Suppressor macrophage treated with lipopolysaccharide for 1 hour (primary cell): ENCODE measurements at regions not wholly inside any gene's neighbourhood (a gene's known extent, or its start where the extent isn't known, plus 50 kb on each side); places are given as distances from the start of the nearest gene placed in this dataset.

ENCODE experiments used
- DNase-seq, 3 donors: peaks; one replicate each; pipeline ENCODE4 v3.0.0-alpha.2; 2020 to 2022

GRCh38 chr18:77448046-77448445, 198.4 kb downstream of the GALR1 start:
- DNase-seq: no peak

GRCh38 chr18:77455004-77455403, 205.4 kb downstream of the GALR1 start:
- no peak for DNase-seq

- DNase-seq: no peak
Measured at GRCh38 chr18:77457681-77458080, 208.0 kb downstream of the GALR1 start.

GRCh38 chr18:77461062-77461688, 211.5 kb downstream of the GALR1 start:
- no peak for DNase-seq

DNA sequence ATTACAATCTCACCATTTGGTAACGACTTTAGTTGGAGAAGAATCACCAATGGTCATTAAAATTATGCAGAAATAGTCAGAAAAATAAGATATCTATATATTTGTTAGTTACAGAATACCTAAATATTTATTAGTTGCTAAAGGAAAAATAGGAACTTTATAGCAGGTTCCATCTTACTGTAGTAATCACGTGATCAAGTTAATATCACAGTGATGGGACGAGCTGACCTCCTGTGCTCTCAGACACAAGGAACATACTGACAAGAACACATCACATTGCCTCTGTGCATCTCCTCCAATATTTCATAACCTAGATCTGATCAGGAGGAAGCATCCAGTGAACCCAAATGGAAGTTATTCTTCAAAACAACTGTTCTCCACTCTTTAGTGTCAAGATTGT, 215.3 kb downstream of the GALR1 start:
- no peak for DNase-seq

DNA sequence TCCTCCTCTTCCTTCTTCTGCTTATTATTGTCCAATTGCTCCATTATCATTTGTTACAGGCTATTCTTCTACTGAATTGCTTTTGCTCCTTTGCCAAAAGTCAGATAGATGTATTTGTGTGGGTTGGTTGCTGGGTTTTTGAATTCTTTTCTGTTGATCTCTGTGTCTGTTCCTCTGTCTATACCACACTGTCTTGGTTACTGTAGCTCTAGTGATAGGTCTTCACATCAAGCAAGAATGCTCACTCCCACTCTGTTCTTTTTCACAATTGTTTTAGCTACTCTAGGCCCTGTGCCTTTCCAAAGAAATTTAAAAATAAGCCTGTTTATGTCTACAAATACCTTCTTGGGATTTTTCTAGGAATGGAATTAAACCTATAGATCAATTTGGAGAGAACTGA, 217.2 kb downstream of the GALR1 start:
- no peak for DNase-seq

DNA sequence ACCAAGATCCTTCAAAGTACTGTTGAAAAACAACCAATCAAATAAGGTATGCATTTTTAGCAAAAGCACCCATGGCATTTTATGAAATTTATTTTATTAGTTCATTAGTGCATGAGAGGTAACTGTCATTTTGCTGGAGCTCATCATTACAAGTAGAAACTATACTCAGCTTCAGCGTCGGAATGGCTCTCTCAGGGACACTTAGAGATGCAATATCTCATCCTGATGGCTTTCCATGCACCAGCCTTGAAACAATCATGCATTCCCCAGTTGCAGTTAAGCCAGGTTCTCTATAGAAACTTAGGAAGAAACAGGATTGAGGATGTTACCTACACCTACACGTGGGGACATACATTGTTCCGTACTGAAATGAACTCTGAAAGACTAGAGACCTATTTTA, 219.5 kb downstream of the GALR1 start:
- no peak for DNase-seq

GRCh38 chr18:77470569-77471413, 221.1 kb downstream of the GALR1 start:
- DNase-seq: no peak

- no peak for DNase-seq
Measured at GRCh38 chr18:77472509-77472908, 222.9 kb downstream of the GALR1 start.

GRCh38 chr18:77478646-77479442, 229.2 kb downstream of the GALR1 start:
- DNase-seq: peak; percentile 53 to 68 (median 59)

DNA sequence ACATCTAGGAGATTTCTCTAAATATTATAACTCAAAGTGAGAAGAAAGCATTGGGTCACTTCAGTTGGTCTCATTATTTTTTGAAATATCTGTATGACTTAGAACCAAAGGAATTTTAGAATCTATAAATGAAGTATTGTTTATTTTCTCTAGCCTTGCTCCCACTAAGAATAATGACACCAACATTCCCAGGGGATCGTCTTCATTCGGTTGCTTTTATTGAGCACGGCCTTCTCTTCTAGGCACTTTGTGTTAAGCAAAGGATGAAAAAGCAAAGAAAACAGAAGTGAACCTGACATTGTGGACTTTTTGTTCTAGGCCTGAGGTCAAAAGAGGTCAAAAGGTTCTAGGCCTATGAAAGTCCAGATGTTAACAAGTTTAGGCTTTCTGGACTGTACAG, 231.9 kb downstream of the GALR1 start:
- no peak for DNase-seq

DNA sequence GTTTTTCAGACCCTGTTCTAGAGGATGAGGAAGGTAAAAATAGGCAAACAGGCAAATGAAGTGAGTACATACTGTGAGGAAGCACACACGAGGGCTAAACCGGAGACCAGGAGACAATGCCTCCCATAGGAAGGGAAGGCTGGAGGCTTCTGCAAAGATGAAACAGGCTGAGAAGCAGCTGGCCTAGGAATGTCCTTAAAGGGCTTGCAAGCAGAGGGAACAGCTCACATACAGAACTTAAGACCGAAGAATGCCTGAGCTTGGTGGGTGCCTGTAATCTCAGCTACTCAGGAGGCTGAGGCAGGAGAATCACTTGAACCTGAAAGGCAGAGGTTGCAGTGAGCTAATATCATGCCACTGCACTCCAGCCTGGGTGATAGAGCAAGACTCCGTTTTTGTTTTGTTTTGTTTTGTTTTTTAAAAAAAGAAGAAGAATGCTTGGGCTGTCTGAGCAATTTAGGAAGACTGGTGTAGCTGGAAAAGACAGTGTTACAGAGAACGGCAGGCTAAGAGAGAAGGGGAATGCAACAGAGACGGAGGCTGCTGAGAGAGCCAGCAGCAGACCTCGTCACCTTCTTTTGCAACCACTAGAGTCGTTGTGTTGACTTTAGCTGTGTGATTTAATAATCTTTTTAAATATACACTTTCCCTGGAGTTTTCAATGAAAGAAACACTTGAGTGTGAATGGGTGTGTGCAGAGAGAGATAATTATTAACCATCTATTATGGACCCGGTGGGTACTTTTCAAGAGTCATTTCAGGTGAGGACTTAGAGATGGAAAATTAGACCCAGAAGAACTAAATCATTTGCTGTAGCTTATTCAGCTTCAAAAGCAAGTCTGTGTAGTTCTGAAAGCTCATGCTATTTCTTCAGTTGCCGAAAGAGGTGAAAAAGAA, 232.8 kb downstream of the GALR1 start:
- DNase-seq: no peak

DNA sequence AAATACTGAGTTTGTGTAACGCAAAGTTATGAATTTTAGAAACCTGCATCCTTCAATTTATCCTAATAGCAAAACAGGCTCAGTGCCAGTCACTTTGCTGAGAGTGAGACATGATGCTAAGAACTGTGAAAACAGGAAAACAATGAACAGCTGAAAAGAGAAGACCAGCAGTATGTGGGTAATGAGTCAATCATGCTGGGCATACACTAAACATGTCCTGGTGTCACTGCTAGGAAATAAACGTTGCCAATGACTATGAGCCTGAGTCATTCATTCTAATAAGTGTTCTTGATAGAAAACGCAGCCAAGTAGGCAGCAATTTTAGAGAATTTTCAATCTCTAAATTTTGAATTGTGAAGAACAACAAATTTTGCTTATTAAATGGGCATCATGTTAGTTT, 237.3 kb downstream of the GALR1 start:
- DNase-seq: no peak

DNA sequence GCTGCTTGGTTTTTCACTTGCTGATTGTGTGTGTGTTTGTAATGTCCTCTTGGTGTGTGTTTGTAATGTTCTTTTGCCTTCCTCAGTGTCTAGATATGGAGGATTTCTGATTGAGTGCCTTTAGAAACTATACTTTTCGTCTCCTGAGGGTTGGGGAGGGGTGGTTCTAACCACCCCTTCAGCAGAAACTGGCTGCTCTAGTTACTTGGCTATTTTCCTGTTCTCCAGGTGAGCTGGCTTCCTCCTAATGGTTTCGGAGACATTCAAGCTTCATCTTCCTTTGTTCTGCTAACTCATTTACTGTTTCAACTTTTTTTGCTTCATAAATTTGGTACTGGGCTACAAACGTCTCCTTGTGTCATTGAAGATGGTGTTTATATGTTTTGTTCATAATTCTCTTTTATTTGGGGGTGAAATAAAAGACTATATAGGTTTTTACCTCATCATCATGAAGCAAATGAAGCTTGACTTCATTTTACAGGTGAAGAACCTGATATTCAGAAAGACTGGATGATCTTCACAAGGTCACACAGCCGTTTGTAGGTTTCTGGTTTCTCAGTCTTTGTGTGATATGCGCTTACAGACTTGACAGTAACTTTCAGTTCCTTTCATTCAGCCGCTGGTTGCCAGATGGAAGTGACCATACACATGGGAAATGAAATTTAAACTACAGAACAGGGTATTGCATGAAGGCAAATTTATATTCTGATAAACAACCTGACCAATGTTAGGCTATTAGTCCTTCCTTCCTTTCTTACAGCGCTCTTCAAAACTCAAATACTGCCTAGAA, 238.5 kb downstream of the GALR1 start:
- DNase-seq: no peak

DNA sequence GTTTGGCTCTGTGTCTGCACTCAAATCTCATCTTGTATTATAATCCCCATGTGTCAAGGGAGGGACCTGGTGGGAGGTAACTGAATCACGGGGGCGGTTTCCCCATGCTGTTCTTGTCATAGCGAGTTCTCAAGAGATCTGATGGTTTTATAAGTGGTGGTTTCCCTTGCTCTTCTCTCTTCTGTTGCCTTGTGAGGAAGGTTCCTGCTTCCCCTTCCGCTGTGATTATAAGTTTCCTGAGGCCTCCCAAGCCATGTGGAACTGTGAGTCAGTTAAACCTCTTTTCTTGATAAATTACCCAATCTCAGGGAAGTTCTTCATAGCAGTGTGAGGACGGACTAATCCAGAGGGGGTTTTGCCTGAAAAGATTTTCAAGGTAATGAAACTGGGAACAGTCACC, 245.4 kb downstream of the GALR1 start:
- DNase-seq: peak in 1 of 3 donors; percentile 9

- peak in 1 of 3 donors; percentile 6 for DNase-seq
Measured at GRCh38 chr18:77495982-77496690, 246.5 kb downstream of the GALR1 start.

- no peak for DNase-seq
Measured at GRCh38 chr18:77501266-77501665, 251.6 kb downstream of the GALR1 start.

- no peak for DNase-seq
Measured at GRCh38 chr18:77505499-77505898, 255.9 kb downstream of the GALR1 start.

DNA sequence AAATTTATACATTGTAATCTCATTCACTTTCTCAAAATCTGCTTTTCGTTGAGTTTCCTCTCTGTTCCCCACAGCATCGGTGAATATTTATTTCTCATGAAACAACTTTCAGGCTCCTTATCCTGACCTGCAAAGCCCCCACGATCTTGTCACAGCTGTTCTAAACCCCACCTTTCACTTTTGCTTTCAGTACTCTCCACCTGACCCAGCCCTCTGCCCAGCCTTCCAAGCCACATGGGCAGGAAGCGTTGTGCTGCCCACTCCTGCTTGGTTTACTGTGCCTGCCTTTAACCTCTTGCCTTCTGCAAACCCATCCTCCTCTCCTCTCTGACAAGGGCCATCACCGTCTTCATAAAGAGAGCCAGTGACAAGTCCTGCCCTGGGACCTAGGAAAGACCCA, 262.5 kb downstream of the GALR1 start:
- no peak for DNase-seq

DNA sequence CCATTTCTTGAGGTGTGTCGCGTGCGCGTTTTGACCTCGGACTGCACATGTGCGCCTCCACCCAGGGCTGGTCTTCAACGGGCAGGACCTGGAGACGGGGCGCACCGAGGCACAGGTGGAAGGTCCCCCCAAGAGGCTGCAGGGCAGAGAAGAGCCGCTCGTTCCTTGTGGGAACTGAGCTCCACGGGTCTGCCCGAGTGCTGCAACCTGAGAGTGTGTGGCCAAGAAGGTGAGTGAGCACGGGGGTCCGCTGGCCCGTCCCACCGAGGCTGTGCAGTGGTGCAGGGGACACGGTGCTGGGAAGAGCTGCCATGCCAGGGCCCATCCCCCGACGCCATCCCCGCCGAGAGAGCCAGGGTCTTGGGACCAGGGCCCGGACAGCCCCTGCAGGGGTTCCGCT, 268.3 kb downstream of the GALR1 start:
- no peak for DNase-seq

GRCh38 chr18:77520767-77521166, 271.1 kb downstream of the GALR1 start:
- DNase-seq: no peak
